GM21576 (cell line): ENCODE measurements at regions not wholly inside any gene's neighbourhood (a gene's known extent, or its start where the extent isn't known, plus 50 kb on each side); places are given as distances from the start of the nearest gene placed in this dataset.

Experiments
- ATAC-seq: cut with Tn5 transposase; IDR thresholded peaks from one replicate; pipeline ENCODE4 v1.9.1; 2021; ENCODE audit warnings: mild to moderate bottlenecking, moderate library complexity; ENCODE audit not compliant: unreplicated experiment

DNA sequence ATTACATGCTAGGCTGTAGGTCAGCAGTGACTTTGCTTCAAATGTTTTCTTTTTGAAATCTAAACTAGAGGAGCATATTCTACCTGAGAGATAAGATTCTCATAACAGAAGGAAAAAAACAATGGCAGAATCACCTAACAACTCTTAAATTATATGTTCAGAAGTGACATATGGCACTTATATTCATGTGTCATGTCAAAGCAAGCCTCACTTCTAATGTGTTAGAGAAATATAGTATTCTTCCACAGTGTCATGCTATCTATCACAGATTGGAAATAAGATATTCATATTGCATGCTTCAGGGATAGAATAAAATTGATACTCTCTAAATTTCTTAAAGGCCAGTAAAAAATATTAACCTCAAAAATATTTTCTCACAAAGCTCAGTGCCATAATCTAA, 874.6 kb upstream of the PRMT6 start:
- ATAC-seq = no peak

DNA sequence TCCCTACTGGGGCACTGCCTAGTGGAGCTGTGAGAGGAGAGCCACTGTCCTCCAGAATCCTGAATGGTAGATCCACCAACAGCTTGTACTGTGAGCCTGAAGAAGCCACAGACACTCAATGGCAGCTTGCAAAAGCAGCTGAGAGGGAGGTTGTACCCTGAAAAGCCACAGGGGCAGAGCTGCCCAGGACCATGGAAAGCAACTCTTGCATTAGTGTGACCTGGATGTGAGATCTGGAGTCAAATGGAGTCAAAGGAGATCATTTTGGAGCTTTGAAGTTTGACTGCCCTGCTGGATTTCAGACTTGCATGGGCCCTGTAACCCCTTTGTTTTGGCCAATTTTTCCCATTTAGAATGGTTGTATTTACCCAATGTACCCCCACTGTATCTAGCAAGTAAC, 871.4 kb upstream of the PRMT6 start:
- ATAC-seq = no peak

- no peak for ATAC-seq
Observed at GRCh38 chr1:106189780-106190179, 866.7 kb upstream of the PRMT6 start.

DNA sequence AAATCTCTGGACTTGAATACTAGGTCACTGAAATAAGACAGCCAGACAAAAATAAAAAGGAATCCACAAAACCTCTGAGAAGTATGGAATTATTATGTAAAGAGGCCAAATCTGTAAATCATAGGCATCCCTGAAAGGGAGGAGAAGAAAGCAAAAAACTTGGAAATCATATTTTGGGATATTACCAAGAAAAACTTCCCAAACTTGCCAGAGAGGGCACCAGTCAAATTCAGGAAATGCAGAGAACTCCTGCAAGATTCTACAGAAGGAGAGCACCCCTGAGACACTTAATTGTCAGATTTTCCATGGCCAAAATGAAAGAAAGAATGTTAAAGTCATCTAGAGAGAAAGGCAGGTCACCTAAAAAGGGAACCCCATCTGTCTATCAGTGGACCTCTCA, 862.3 kb upstream of the PRMT6 start:
- ATAC-seq = no peak

- no peak for ATAC-seq
Observed at GRCh38 chr1:106200711-106201110, 855.8 kb upstream of the PRMT6 start.

- no peak for ATAC-seq
Observed at GRCh38 chr1:106207185-106207584, 849.3 kb upstream of the PRMT6 start.

DNA sequence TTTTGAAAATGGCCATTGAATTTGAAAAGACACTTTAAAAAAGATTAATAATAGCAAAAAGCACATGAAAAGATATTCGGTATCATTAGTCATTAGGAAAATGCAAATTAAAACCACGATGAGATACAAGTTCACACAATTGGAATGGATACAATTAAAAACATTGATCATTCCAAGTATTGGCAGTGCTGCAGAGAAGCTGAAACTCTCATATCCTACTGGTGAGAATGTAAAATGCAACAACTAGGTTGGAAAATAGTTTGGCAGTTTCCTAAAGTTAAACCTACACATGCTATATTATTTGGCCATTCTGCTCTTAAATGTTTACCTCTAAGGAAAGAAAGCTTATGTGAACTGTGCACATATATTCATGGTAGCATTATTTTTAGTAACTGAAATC, 838.7 kb upstream of the PRMT6 start:
- no peak for ATAC-seq

GRCh38 chr1:106222403-106222802, 834.1 kb upstream of the PRMT6 start:
- ATAC-seq = no peak

DNA sequence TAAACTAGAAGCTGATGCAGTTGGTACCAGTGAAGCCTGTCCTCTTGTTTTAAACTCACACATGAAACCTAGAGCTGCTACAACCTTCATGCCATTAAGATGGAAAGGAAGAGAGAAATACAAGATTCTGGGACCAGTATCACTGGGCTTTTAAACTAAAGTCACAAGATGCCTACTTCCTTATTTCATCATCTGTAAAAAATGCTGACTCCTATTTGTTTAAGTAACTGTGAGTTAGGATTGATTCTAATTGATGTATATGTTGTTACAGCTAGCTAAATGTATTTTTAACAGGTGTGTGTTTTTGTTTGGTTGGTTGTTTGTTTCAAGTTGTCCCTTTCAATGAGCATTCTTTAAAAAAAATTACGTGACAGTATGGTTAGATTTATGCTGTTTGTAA, 833.3 kb upstream of the PRMT6 start:
- no peak for ATAC-seq

DNA sequence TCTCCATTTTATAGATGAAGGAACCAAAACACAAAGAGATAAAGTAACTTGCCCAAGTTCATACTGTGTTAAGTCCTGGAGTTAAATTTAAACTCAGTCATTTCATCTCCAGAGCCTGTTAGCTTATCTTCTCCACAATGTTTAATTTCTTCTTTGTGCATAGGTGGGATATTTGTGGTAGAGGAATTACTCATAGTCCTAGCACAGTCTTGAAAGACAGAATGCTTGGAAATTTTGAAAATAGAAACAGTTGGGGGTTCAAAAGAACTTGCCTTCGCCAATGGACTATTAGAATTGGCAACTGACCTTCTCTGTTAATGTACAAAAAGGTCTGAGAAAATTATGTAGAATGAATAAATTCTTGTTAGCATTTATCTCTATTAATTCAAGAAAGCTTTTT, 832.0 kb upstream of the PRMT6 start:
- no peak for ATAC-seq

- no peak for ATAC-seq
Observed at GRCh38 chr1:106225403-106225802, 831.1 kb upstream of the PRMT6 start.

DNA sequence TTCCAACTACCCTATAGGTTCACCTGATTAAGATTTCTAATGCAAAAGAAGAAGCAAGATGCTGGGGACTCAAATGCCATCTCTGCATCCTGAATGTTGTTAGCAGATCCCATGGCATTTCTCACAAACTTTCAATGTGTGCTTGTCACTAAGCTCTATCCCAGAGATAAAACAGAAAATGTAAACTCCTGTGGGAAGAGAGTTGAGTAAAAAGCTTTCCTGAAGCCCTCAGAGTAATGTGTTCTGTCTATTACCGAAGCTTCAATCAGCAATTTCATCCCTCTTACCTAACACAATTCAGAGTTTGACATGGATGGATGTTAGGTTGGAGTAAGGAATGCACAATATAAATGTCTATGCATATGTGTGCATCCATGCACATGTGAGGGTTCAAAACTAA, 829.9 kb upstream of the PRMT6 start:
- no peak for ATAC-seq

DNA sequence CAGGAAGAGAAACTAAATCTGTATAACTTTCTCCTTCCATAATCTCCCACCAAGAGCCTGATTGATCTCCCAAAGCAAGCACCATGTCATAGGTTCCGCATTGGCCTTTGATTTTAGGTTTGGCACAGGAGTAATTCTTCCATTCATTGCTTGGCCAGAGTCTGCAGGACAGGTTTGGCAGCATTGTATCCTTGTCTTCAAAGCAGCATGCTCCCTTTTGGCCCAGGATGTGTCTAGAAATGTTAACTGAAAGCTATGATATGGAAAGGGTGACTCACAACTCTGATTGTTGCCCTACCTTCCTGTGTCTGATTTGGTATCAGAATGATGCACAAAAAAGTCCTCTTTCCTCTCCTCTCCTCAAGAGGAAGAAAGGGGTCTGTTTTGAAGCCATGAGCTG, 824.3 kb upstream of the PRMT6 start:
- no peak for ATAC-seq

- no peak for ATAC-seq
Observed at GRCh38 chr1:106233511-106233910, 823.0 kb upstream of the PRMT6 start.

GRCh38 chr1:106249365-106249764, 807.1 kb upstream of the PRMT6 start:
- ATAC-seq = peak; percentile 74

DNA sequence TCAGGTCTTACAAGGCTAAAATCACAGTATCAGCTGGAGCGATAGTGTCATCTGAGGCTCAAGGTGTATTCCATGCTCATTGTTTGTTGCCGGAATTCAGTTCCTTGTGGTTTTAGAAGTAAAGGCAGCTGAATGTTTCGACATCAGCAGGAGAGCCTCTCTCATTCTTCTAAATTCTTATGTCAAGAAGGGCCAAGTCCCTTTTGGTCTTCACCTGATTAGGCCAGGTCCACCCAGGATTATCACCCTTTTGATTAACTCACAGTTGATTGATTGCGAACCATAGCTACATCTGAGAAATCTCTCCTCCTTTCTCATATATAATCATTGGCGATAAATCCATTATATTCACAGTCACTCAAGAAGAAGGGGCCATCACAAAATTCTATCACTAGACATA, 806.7 kb upstream of the PRMT6 start:
- no peak for ATAC-seq

GRCh38 chr1:106254748-106255147, 801.7 kb upstream of the PRMT6 start:
- no peak for ATAC-seq

- no peak for ATAC-seq
Observed at GRCh38 chr1:106266786-106267185, 789.7 kb upstream of the PRMT6 start.

GRCh38 chr1:106268070-106268469, 788.4 kb upstream of the PRMT6 start:
- no peak for ATAC-seq

- no peak for ATAC-seq
Observed at GRCh38 chr1:106276871-106277270, 779.6 kb upstream of the PRMT6 start.

DNA sequence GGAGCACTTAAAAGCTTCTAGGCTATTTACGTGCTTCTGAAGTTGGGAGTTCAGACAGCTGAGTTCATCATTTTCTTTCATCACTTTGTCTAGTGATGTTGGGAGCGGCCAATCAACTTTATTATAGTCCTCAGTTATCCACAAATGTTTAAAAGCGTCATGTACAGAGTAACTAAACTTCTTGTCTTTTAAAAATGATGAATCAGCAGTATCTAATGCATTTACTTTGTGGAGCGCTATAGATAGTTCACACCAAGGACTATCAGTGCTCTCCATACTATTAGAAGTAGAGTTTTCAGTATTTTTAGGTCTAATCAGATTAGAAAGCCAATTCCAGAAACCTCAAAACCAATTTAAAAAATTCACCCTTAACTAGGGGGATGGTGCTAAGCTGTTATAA, 778.7 kb upstream of the PRMT6 start:
- no peak for ATAC-seq

GRCh38 chr1:106278716-106279115, 777.8 kb upstream of the PRMT6 start:
- ATAC-seq = no peak

DNA sequence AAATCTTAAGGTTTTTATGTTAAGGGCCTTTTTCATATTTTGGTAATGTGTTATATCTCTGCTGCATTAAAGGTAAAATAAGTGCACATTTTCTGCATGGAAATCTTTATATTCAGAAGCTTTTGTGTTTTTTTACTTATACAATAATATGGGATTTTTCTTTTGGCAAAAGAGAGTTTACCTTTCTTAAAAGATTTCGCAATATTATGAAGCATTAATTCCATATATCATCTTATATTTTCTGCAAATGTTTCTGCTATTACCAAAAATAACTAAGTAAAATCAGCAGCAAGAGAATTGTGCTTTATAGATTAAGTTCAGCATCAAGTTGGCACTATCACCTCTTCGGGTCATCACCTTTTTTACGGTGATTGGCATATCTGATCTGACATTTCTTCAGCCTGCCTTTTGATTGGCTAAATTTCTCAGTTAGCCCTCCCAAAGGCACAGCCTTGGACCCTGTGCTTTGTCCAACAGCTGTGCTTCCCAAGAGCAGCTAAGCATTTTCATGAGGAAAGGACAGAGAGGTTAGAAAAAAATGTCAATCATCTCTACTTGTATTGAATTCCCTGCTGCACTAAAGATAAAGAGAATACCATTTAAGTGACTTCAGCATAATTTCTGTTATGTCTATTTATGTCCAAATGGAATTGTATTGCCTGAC, 767.1 kb upstream of the PRMT6 start:
- no peak for ATAC-seq
